T-cell (primary cell): ENCODE measurements at regions not wholly inside any gene's neighbourhood (a gene's known extent, or its start where the extent isn't known, plus 50 kb on each side); places are given as distances from the start of the nearest gene placed in this dataset.

Experiments used
- ATAC-seq, 4 experiments: fragments of 200-7000 bp in 3 of 4; fragments of 150-1000 bp in 1 of 4; cut with Tn5 transposase; replicated peaks in 1 of 4; 1 replicate in 3 of 4; 2 replicates in 1 of 4; pipeline ENCODE4 v1.10.0; 2021; ENCODE audit warnings: moderate library complexity in 3 of 4, mild to moderate bottlenecking in 2 of 4, moderate number of reproducible peaks in 1 of 4
- CTCF ChIA-PET, 2 donors: fragments of 300-600 bp; sonication (Branson Sonifier 250); formaldehyde crosslinking; loops; one replicate each; lab custom pipeline; 2022; ENCODE audit warnings: antibody characterized with exemption in 2 of 2; lab: Charles Lee
- POLR2A ChIA-PET, 2 donors: fragments of 300-600 bp; sonication (Branson Sonifier 250); formaldehyde crosslinking; loops; one replicate each; lab custom pipeline; 2022; ENCODE audit warnings: antibody characterized with exemption in 2 of 2; lab: Charles Lee
- DNase-seq, 35 experiments: peaks; one replicate each; pipeline versions ENCODE4 v3.0.0 to v3.0.0-alpha.2; 2013 to 2023
- H3K27ac ChIP-seq: one replicate; pipeline ENCODE4 v1.5.1; 2013; ENCODE audit warnings: low read length
- H3K27me3 ChIP-seq, 2 experiments: replicated peaks in 1 of 2; 1 replicate in 1 of 2; 2 replicates in 1 of 2; pipeline versions ENCODE4 v1.6.1 to v1.7.0; 2013; ENCODE audit warnings: low read length in 1 of 2, mixed read lengths in 1 of 2; ENCODE audit not compliant: control insufficient read depth in 2 of 2, insufficient read depth in 2 of 2; ENCODE audit errors: extremely low read depth in 1 of 2
- H3K36me3 ChIP-seq, 2 donors: 1 replicate in 1 of 2; 2 replicates in 1 of 2; pipeline versions ENCODE4 v1.6.1 to v1.7.0; 2013; ENCODE audit warnings: low read length in 1 of 2; ENCODE audit not compliant: control insufficient read depth in 2 of 2, insufficient read depth in 1 of 2; ENCODE audit errors: extremely low read depth in 1 of 2
- H3K4me1 ChIP-seq, 2 experiments: 1 replicate in 1 of 2; 2 replicates in 1 of 2; pipeline versions ENCODE4 v1.6.1 to v1.7.0; 2013; ENCODE audit warnings: low read length in 2 of 2, mixed read lengths in 1 of 2; ENCODE audit not compliant: insufficient read depth in 2 of 2, control insufficient read depth in 1 of 2; ENCODE audit errors: extremely low read depth in 1 of 2
- H3K4me3 ChIP-seq, 2 donors: 1 replicate in 1 of 2; 2 replicates in 1 of 2; pipeline versions ENCODE4 v1.5.1 to v1.7.0; 2013; ENCODE audit warnings: mild to moderate bottlenecking in 2 of 2, low read length in 1 of 2, moderate library complexity in 1 of 2; ENCODE audit not compliant: control insufficient read depth in 1 of 2; ENCODE audit errors: extremely low read depth in 1 of 2
- H3K9me3 ChIP-seq: 2 replicates; pipeline ENCODE4 v1.7.0; 2013
- H3K27ac Mint-ChIP-seq, 2 donors: one replicate each; pipeline ENCODE4 v1.8.0; 2020 to 2021; ENCODE audit warnings: mild to moderate bottlenecking in 2 of 2, mixed read lengths in 2 of 2
- H3K27me3 Mint-ChIP-seq, 2 donors: one replicate each; pipeline ENCODE4 v1.8.0; 2021 to 2022; ENCODE audit warnings: mixed read lengths in 2 of 2
- H3K36me3 Mint-ChIP-seq: one replicate; pipeline ENCODE4 v1.8.0; 2021; ENCODE audit warnings: mixed read lengths
- H3K4me1 Mint-ChIP-seq, 3 donors: one replicate each; pipeline ENCODE4 v1.8.0; 2020 to 2022; ENCODE audit warnings: mixed read lengths in 3 of 3, mild to moderate bottlenecking in 1 of 3
- H3K4me3 Mint-ChIP-seq, 3 donors: one replicate each; pipeline ENCODE4 v1.8.0; 2020 to 2022; ENCODE audit warnings: mild to moderate bottlenecking in 3 of 3, mixed read lengths in 3 of 3, moderate library complexity in 3 of 3
- H3K9me3 Mint-ChIP-seq, 3 donors: one replicate each; pipeline ENCODE4 v1.8.0; 2020 to 2022; ENCODE audit warnings: mixed read lengths in 3 of 3
- WGBS: methylation state at CpG from one replicate; pipeline ENCODE4 v1.1.5; 2013; ENCODE audit warnings: missing lambda C conversion rate; ENCODE audit not compliant: insufficient coverage; 5-methylcytosine and 5-hydroxymethylcytosine counted together

- ATAC-seq (no peak), DNase-seq (no peak)
- Mint-ChIP-seq H3K4me1 (no peaks in the 10 kb centered on the region), H3K4me3 (no peak overlapping the region), H3K27ac (no peak overlapping the region), H3K27me3 (no peaks in the 10 kb centered on the region), H3K9me3 (peaks cover 2 to 14% (median 10%) of the 10 kb centered on the region in 3 donors), H3K36me3 (no peaks in the 10 kb centered on the region)
- no peaks in the 10 kb centered on the region for H3K27me3 ChIP-seq
- H3K36me3 ChIP-seq = no peaks in the 10 kb centered on the region
- H3K9me3 ChIP-seq = no peaks in the 10 kb centered on the region
- H3K27ac ChIP-seq = no peak overlapping the region
- WGBS = 85% methylated on average over 2 of the region's 3 CpGs
- CTCF ChIA-PET = no interaction called here
- no peak overlapping the region for H3K4me3 ChIP-seq
- POLR2A ChIA-PET = no interaction called here
- no peaks in the 10 kb centered on the region for H3K4me1 ChIP-seq
These were observed 840.1 kb downstream of the JRKL start for GRCh38 chr11:97229936-97230335.

- Mint-ChIP-seq H3K27ac (no peak overlapping the region), H3K36me3 (no peaks in the 10 kb centered on the region), H3K4me3 (no peak overlapping the region), H3K9me3 (peaks cover 2 to 14% (median 10%) of the 10 kb centered on the region in 3 donors), H3K4me1 (no peaks in the 10 kb centered on the region), H3K27me3 (no peaks in the 10 kb centered on the region)
- Histone ChIP-seq H3K36me3 (no peaks in the 10 kb centered on the region), H3K4me1 (no peaks in the 10 kb centered on the region), H3K9me3 (no peaks in the 10 kb centered on the region), H3K27ac (no peak overlapping the region), H3K27me3 (no peaks in the 10 kb centered on the region), H3K4me3 (no peak overlapping the region)
- ATAC-seq = no peak
- CTCF ChIA-PET = no interaction called here
- no peak for DNase-seq
- POLR2A ChIA-PET = no interaction called here
These were observed 841.4 kb downstream of the JRKL start for GRCh38 chr11:97231231-97231630.

GRCh38 chr11:97234016-97234415, 844.2 kb downstream of the JRKL start:
- H3K36me3 Mint-ChIP-seq = no peaks in the 10 kb centered on the region
- Histone ChIP-seq H3K36me3 (no peaks in the 10 kb centered on the region), H3K27me3 (no peaks in the 10 kb centered on the region), H3K27ac (no peak overlapping the region), H3K9me3 (no peaks in the 10 kb centered on the region), H3K4me1 (no peaks in the 10 kb centered on the region), H3K4me3 (no peak overlapping the region)
- WGBS = no CpG with 5 or more reads among the region's 3 CpGs
- peaks cover 6 to 14% (median 7%) of the 10 kb centered on the region in 3 donors for H3K9me3 Mint-ChIP-seq
- H3K4me3 Mint-ChIP-seq = no peak overlapping the region
- H3K27me3 Mint-ChIP-seq = no peaks in the 10 kb centered on the region
- no peak for ATAC-seq
- ChIA-PET POLR2A (no interaction called here), CTCF (no interaction called here)
- no peak overlapping the region for H3K27ac Mint-ChIP-seq
- no peaks in the 10 kb centered on the region for H3K4me1 Mint-ChIP-seq
- no peak for DNase-seq

GRCh38 chr11:97237151-97237550, 847.3 kb downstream of the JRKL start:
- Histone ChIP-seq H3K9me3 (no peaks in the 10 kb centered on the region), H3K27ac (no peak overlapping the region), H3K27me3 (no peaks in the 10 kb centered on the region), H3K4me1 (no peaks in the 10 kb centered on the region), H3K36me3 (no peaks in the 10 kb centered on the region), H3K4me3 (no peak overlapping the region)
- ATAC-seq (no peak), DNase-seq (no peak)
- H3K27me3 Mint-ChIP-seq = no peaks in the 10 kb centered on the region
- no peaks in the 10 kb centered on the region for H3K36me3 Mint-ChIP-seq
- POLR2A ChIA-PET = no interaction called here
- peaks cover 3 to 7% (median 6%) of the 10 kb centered on the region in 3 donors for H3K9me3 Mint-ChIP-seq
- CTCF ChIA-PET = no interaction called here
- no peaks in the 10 kb centered on the region for H3K4me1 Mint-ChIP-seq
- no peak overlapping the region for H3K27ac Mint-ChIP-seq
- H3K4me3 Mint-ChIP-seq = no peak overlapping the region
- no CpG with 5 or more reads among the region's 2 CpGs for WGBS

- no peak overlapping the region for H3K27ac Mint-ChIP-seq
- no peaks in the 10 kb centered on the region for H3K9me3 ChIP-seq
- WGBS = 100% methylated on average over 1 of the region's 3 CpGs
- no peak for ATAC-seq
- no peaks in the 10 kb centered on the region for H3K36me3 ChIP-seq
- H3K27me3 ChIP-seq = no peaks in the 10 kb centered on the region
- ChIA-PET CTCF (no interaction called here), POLR2A (no interaction called here)
- no peaks in the 10 kb centered on the region for H3K27me3 Mint-ChIP-seq
- no peak overlapping the region for H3K27ac ChIP-seq
- peaks cover 8 to 14% (median 14%) of the 10 kb centered on the region in 3 donors for H3K9me3 Mint-ChIP-seq
- no peaks in the 10 kb centered on the region for H3K4me1 ChIP-seq
- H3K4me3 Mint-ChIP-seq = no peak overlapping the region
- no peaks in the 10 kb centered on the region for H3K4me1 Mint-ChIP-seq
- no peak overlapping the region for H3K4me3 ChIP-seq
- no peaks in the 10 kb centered on the region for H3K36me3 Mint-ChIP-seq
- DNase-seq = no peak
These were observed 857.8 kb downstream of the JRKL start for GRCh38 chr11:97247601-97248000.

- Mint-ChIP-seq H3K4me1 (no peaks in the 10 kb centered on the region), H3K4me3 (no peak overlapping the region), H3K27me3 (no peaks in the 10 kb centered on the region), H3K27ac (no peak overlapping the region), H3K9me3 (peaks cover 9 to 14% (median 12%) of the 10 kb centered on the region in 3 donors), H3K36me3 (no peaks in the 10 kb centered on the region)
- Histone ChIP-seq H3K36me3 (no peaks in the 10 kb centered on the region), H3K27me3 (no peaks in the 10 kb centered on the region), H3K4me3 (no peak overlapping the region), H3K9me3 (no peaks in the 10 kb centered on the region), H3K4me1 (no peaks in the 10 kb centered on the region), H3K27ac (no peak overlapping the region)
- no peak for ATAC-seq
- DNase-seq = no peak
- ChIA-PET POLR2A (no interaction called here), CTCF (no interaction called here)
- WGBS = no CpG with 5 or more reads among the region's 1 CpG
These were observed 865.0 kb downstream of the JRKL start for GRCh38 chr11:97254790-97255189.

GRCh38 chr11:97259434-97259833, 869.6 kb downstream of the JRKL start:
- Histone ChIP-seq H3K27ac (no peak overlapping the region), H3K4me1 (no peaks in the 10 kb centered on the region), H3K36me3 (no peaks in the 10 kb centered on the region), H3K4me3 (no peak overlapping the region), H3K9me3 (no peaks in the 10 kb centered on the region), H3K27me3 (no peaks in the 10 kb centered on the region)
- Mint-ChIP-seq H3K9me3 (peaks cover 8 to 17% (median 15%) of the 10 kb centered on the region in 3 donors), H3K27me3 (no peaks in the 10 kb centered on the region), H3K27ac (no peak overlapping the region), H3K36me3 (no peaks in the 10 kb centered on the region), H3K4me1 (no peaks in the 10 kb centered on the region), H3K4me3 (no peak overlapping the region)
- 90% methylated on average over 3 of the region's 3 CpGs for WGBS
- DNase-seq = no peak
- ChIA-PET CTCF (no interaction called here), POLR2A (no interaction called here)
- ATAC-seq = no peak
